HG03066 (cell line): ENCODE measurements at regions not wholly inside any gene's neighbourhood (a gene's known extent, or its start where the extent isn't known, plus 50 kb on each side); places are given as distances from the start of the nearest gene placed in this dataset.
A peak's percentile ranks its signal among the peaks of the same experiment; 100 is the strongest.
"Not testable (repeated sequence)": the region's sequence is repeated elsewhere in the genome, so short reads cannot be mapped to it uniquely, and the experiment has no call there.

Source experiments
- ATAC-seq: cut with Tn5 transposase; IDR thresholded peaks from one replicate; pipeline ENCODE4 v1.9.1; 2021; ENCODE audit warnings: low read depth; ENCODE audit not compliant: unreplicated experiment

- ATAC-seq, result no peak
Measured at GRCh38 chr5:18395126-18396110, 761.2 kb downstream of the TAF11L14 start.

GRCh38 chr5:18397371-18397770 lies 763.1 kb downstream of the TAF11L14 start:
- ATAC-seq, result no peak

- no peak for ATAC-seq
Measured at GRCh38 chr5:18397891-18398290, 763.6 kb downstream of the TAF11L14 start.

GRCh38 chr5:18399461-18400327 lies 765.4 kb downstream of the TAF11L14 start:
- not testable (repeated sequence) for ATAC-seq

- no peak for ATAC-seq
Measured at GRCh38 chr5:18403141-18403540, 768.9 kb downstream of the TAF11L14 start.

- ATAC-seq, result no peak
Measured at GRCh38 chr5:18403941-18404438, 769.7 kb downstream of the TAF11L14 start.

- ATAC-seq, result no peak
Measured at GRCh38 chr5:18420711-18421110, 786.5 kb downstream of the TAF11L14 start.

- no peak for ATAC-seq
Measured at GRCh38 chr5:18433336-18433735, 799.1 kb downstream of the TAF11L14 start.

GRCh38 chr5:18438126-18438525 lies 803.9 kb downstream of the TAF11L14 start:
- no peak for ATAC-seq

- no peak for ATAC-seq
Measured at GRCh38 chr5:18455521-18455920, 821.3 kb downstream of the TAF11L14 start.

GRCh38 chr5:18457255-18457654 lies 823.0 kb downstream of the TAF11L14 start:
- no peak for ATAC-seq

GRCh38 chr5:18461766-18462165 lies 827.5 kb downstream of the TAF11L14 start:
- no peak for ATAC-seq

- ATAC-seq, result peak; percentile 60
Measured at GRCh38 chr5:18465833-18466681, 831.8 kb downstream of the TAF11L14 start.

GRCh38 chr5:18466731-18467130 lies 832.5 kb downstream of the TAF11L14 start:
- no peak for ATAC-seq

GRCh38 chr5:18471791-18472190 lies 837.5 kb downstream of the TAF11L14 start:
- ATAC-seq, result not testable (repeated sequence)

GRCh38 chr5:18483451-18483850 lies 849.2 kb downstream of the TAF11L14 start:
- no peak for ATAC-seq

- no peak for ATAC-seq
Measured at GRCh38 chr5:18487928-18488480, 853.7 kb downstream of the TAF11L14 start.

GRCh38 chr5:18489703-18490102 lies 855.4 kb downstream of the TAF11L14 start:
- no peak for ATAC-seq

GRCh38 chr5:18491349-18491748 lies 857.1 kb downstream of the TAF11L14 start:
- no peak for ATAC-seq

GRCh38 chr5:18495157-18495556 lies 860.9 kb downstream of the TAF11L14 start:
- no peak for ATAC-seq
